ENCODE measurements at regions not wholly inside any gene's neighbourhood (a gene's known extent, or its start where the extent isn't known, plus 50 kb on each side); places are given as distances from the start of the nearest gene placed in this dataset.
A peak's percentile ranks its signal among the peaks of the same experiment; 100 is the strongest.
"Not testable (repeated sequence)": the region's sequence is repeated elsewhere in the genome, so short reads cannot be mapped to it uniquely, and the experiment has no call there.

DNA sequence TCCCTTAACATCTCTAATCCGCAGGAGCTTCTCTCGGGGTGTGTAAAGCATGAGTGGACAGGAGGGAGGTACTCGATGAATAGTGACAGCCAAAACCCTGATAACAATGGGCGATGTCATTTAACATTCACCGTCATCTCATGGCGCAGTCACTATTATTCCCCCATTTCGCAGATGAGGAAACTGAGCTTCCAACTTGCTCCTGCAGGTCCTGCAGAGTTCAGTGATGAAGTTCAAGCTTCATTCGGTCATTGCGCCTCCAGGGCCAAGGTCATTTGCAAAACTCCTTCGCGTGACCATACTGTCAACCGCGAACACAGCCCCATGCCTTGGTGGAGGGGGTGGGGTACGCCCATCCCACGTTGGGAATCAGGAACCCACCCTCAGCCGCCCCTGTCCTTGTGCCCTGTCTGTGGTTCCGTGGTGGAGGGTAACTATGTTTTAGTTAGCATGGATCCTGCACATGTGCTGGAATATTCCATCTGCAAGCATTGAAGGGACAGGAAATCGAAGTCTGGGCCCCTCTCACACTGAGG, 215.5 kb downstream of the TFCP2L1 start:
- Histone ChIP-seq H3K36me3 (ENCODE audit: insufficient read depth, low read length) (no peaks in the 10 kb centered on the region), H3K9me3 (ENCODE audit: insufficient read depth, low read depth, low read length) (no peaks in the 10 kb centered on the region), H3K27ac (ENCODE audit: low read depth, low read length) (no peak overlapping the region), H3K79me2 (ENCODE audit: insufficient read depth, low read length) (no peaks in the 10 kb centered on the region), H3K9ac (ENCODE audit: low read length) (no peak overlapping the region), H3K4me1 (ENCODE audit: insufficient read depth, low read length) (no peaks in the 10 kb centered on the region), H4K20me1 (ENCODE audit: insufficient read depth, low read length) (no peaks in the 10 kb centered on the region), H2AFZ (ENCODE audit: low read depth, low read length) (no peak overlapping the region), H3K27me3 (ENCODE audit: insufficient read depth, low read length) (peaks cover 7% of the 10 kb centered on the region), H3K4me2 (ENCODE audit: low read length) (no peak overlapping the region), H3K4me3 (ENCODE audit: insufficient read depth, low read depth, low read length) (no peak overlapping the region)
- no peak for TF ChIP-seq EZH2 (IDR thresholded peaks at IDR 0.05; ENCODE audit: insufficient read depth, low read length)
- TF ChIP-seq, protein P1, sequence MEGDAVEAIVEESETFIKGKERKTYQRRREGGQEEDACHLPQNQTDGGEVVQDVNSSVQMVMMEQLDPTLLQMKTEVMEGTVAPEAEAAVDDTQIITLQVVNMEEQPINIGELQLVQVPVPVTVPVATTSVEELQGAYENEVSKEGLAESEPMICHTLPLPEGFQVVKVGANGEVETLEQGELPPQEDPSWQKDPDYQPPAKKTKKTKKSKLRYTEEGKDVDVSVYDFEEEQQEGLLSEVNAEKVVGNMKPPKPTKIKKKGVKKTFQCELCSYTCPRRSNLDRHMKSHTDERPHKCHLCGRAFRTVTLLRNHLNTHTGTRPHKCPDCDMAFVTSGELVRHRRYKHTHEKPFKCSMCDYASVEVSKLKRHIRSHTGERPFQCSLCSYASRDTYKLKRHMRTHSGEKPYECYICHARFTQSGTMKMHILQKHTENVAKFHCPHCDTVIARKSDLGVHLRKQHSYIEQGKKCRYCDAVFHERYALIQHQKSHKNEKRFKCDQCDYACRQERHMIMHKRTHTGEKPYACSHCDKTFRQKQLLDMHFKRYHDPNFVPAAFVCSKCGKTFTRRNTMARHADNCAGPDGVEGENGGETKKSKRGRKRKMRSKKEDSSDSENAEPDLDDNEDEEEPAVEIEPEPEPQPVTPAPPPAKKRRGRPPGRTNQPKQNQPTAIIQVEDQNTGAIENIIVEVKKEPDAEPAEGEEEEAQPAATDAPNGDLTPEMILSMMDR (IDR thresholded peaks at IDR 0.05; ENCODE audit: insufficient read depth, low read depth, low read length) = no peak
- Mint-ChIP-seq H3K4me1 (ENCODE audit: low read depth, unreplicated experiment) (peaks cover 7% of the 10 kb centered on the region), H3K27me3 (ENCODE audit: low read depth, unreplicated experiment) (peaks cover 35% of the 10 kb centered on the region), H3K27ac (ENCODE audit: unreplicated experiment) (no peak overlapping the region), H3K9me3 (ENCODE audit: unreplicated experiment) (peaks cover 5% of the 10 kb centered on the region), H3K36me3 (ENCODE audit: low read depth, unreplicated experiment) (peaks cover 3% of the 10 kb centered on the region), H3K4me3 (ENCODE audit: unreplicated experiment) (no peak overlapping the region)
- no peak for FAIRE-seq
- no peak for DNase-seq (ENCODE audit: low read depth)

DNA sequence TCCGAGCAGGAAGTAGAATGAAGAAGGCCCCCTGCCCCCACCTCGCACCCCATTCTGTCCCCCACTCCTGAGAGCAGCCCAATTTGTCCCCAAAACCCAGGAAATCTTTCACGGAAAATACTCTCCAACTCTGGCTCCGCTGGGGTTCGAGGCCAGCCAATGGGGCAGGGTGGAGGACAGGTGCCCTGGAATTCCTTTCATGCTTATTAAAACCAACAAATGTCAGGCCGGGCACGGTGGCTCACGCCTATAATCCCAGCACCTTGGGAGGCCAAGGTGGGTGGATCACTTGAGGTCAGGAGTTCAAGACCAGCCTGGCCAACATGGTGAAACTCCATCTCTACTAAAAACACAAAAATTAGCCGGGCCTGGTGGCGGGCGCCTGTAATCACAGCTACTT, 214.9 kb downstream of the TFCP2L1 start:
- FAIRE-seq; H3K4me2 ChIP-seq (ENCODE audit: low read length); H3K27me3 ChIP-seq (ENCODE audit: insufficient read depth, low read length); H3K4me3 ChIP-seq (ENCODE audit: insufficient read depth, low read depth, low read length); H3K9me3 ChIP-seq (ENCODE audit: insufficient read depth, low read depth, low read length); H2AFZ ChIP-seq (ENCODE audit: low read depth, low read length); H3K9ac ChIP-seq (ENCODE audit: low read length); H3K4me1 Mint-ChIP-seq (ENCODE audit: low read depth, unreplicated experiment); H3K4me1 ChIP-seq (ENCODE audit: insufficient read depth, low read length); DNase-seq (ENCODE audit: low read depth); H3K9me3 Mint-ChIP-seq (ENCODE audit: unreplicated experiment); H3K36me3 Mint-ChIP-seq (ENCODE audit: low read depth, unreplicated experiment); H4K20me1 ChIP-seq (ENCODE audit: insufficient read depth, low read length); H3K27ac Mint-ChIP-seq (ENCODE audit: unreplicated experiment); H3K27ac ChIP-seq (ENCODE audit: low read depth, low read length); H3K36me3 ChIP-seq (ENCODE audit: insufficient read depth, low read length); H3K4me3 Mint-ChIP-seq (ENCODE audit: unreplicated experiment); H3K79me2 ChIP-seq (ENCODE audit: insufficient read depth, low read length): not testable (repeated sequence)
- peaks cover 29% of the 10 kb centered on the region for H3K27me3 Mint-ChIP-seq (ENCODE audit: low read depth, unreplicated experiment)

- FAIRE-seq = no peak
Observed at GRCh38 chr2:121071034-121071504, 213.9 kb downstream of the TFCP2L1 start.

More at GRCh38 chr2:121071034-121071504, 213.9 kb downstream of the TFCP2L1 start:
- peaks cover 8% of the 10 kb centered on the region for H3K4me1 ChIP-seq (ENCODE audit: insufficient read depth, low read length)
- no peak overlapping the region for H3K4me3 ChIP-seq (ENCODE audit: insufficient read depth, low read depth, low read length)
- no peak overlapping the region for H3K27ac ChIP-seq (ENCODE audit: low read depth, low read length)
- no peak overlapping the region for H3K4me3 Mint-ChIP-seq (ENCODE audit: unreplicated experiment)
- no peaks in the 10 kb centered on the region for H3K36me3 ChIP-seq (ENCODE audit: insufficient read depth, low read length)
- H3K27me3 ChIP-seq (ENCODE audit: insufficient read depth, low read length) = peaks cover 6% of the 10 kb centered on the region
- peaks cover 2% of the 10 kb centered on the region for H3K9me3 Mint-ChIP-seq (ENCODE audit: unreplicated experiment)
- no peaks in the 10 kb centered on the region for H3K9me3 ChIP-seq (ENCODE audit: insufficient read depth, low read depth, low read length)
- peak overlapping the region; percentile 40 for H2AFZ ChIP-seq (ENCODE audit: low read depth, low read length)
- no peak overlapping the region for H3K9ac ChIP-seq (ENCODE audit: low read length)
- no peaks in the 10 kb centered on the region for H3K36me3 Mint-ChIP-seq (ENCODE audit: low read depth, unreplicated experiment)
- peak overlapping the region; percentile 58 for H3K27ac Mint-ChIP-seq (ENCODE audit: unreplicated experiment)
- no peaks in the 10 kb centered on the region for H4K20me1 ChIP-seq (ENCODE audit: insufficient read depth, low read length)
- H3K79me2 ChIP-seq (ENCODE audit: insufficient read depth, low read length) = no peaks in the 10 kb centered on the region
- H3K27me3 Mint-ChIP-seq (ENCODE audit: low read depth, unreplicated experiment) = peaks cover 25% of the 10 kb centered on the region
- H3K4me2 ChIP-seq (ENCODE audit: low read length) = peak overlapping the region; percentile 32
- peaks cover 11% of the 10 kb centered on the region for H3K4me1 Mint-ChIP-seq (ENCODE audit: low read depth, unreplicated experiment)
- TF ChIP-seq EZH2 (IDR thresholded peaks at IDR 0.05; ENCODE audit: insufficient read depth, low read length) = no peak
- TF ChIP-seq, protein P1 (IDR thresholded peaks at IDR 0.05; ENCODE audit: insufficient read depth, low read depth, low read length) = peak; percentile 87
- no peak for DNase-seq (ENCODE audit: low read depth)
